SK-N-SH (cell line): ENCODE measurements at regions not wholly inside any gene's neighbourhood (a gene's known extent, or its start where the extent isn't known, plus 50 kb on each side); places are given as distances from the start of the nearest gene placed in this dataset.

Experiments used
- CTCF ChIA-PET: fragments of 300-600, 350-600 bp; formaldehyde crosslinking; extraction: SDS; loops from one replicate; lab custom pipeline; 2021; lab: Yijun Ruan, JAX
- POLR2A ChIA-PET: fragments of 350-600 bp; sonication (Branson Sonifier 250); formaldehyde crosslinking; extraction: SDS; loops from one replicate; lab custom pipeline; 2020; ENCODE audit warnings: antibody characterized with exemption, inconsistent platforms; lab: Yijun Ruan, JAX
- DNase-seq: peaks from one replicate; pipeline ENCODE4 v3.0.0; 2012
- H2AFZ ChIP-seq: fragments of 200-600 bp; sonication (generic); 2 replicates; pipeline ENCODE4 v1.8.1; 2016; ENCODE audit warnings: antibody characterized with exemption, mild to moderate bottlenecking, low read depth
- H3F3A ChIP-seq: fragments of 200-600 bp; sonication (generic); replicated peaks from 2 replicates; pipeline ENCODE3; 2016; ENCODE audit warnings: antibody characterized with exemption, mild to moderate bottlenecking; ENCODE audit not compliant: insufficient read depth
- H3K27ac ChIP-seq, 2 experiments: fragments of 200-500 bp in 1 of 2; fragments of 200-600 bp in 1 of 2; sonication (Bioruptor generic) in 1 of 2; sonication (generic), shearing (Covaris generic) in 1 of 2; 2 replicates each; pipeline versions ENCODE4 v1.5.1 to v1.6.1; 2014 to 2016; ENCODE audit warnings: low read depth in 2 of 2, inconsistent platforms in 1 of 2, low read length in 1 of 2, mild to moderate bottlenecking in 1 of 2, mixed read lengths in 1 of 2
- H3K27me3 ChIP-seq: fragments of 200-600 bp; sonication (generic), shearing (Covaris generic); 2 replicates; pipeline ENCODE4 v1.6.1; 2016; ENCODE audit warnings: mixed run types; ENCODE audit not compliant: insufficient read depth
- H3K36me3 ChIP-seq, 2 experiments: fragments of 200-500 bp in 1 of 2; fragments of 200-600 bp in 1 of 2; sonication (Bioruptor generic) in 1 of 2; sonication (generic) in 1 of 2; replicated peaks in 1 of 2; 2 replicates each; pipeline versions ENCODE3 to v1.5.1; 2014 to 2016; ENCODE audit warnings: low read length in 1 of 2, mild to moderate bottlenecking in 1 of 2; ENCODE audit not compliant: insufficient read depth in 2 of 2, control insufficient read depth in 1 of 2
- H3K4me1 ChIP-seq, 2 experiments: fragments of 200-500 bp in 1 of 2; fragments of 200-600 bp in 1 of 2; sonication (Bioruptor generic) in 1 of 2; sonication (generic), shearing (Covaris generic) in 1 of 2; 2 replicates each; pipeline versions ENCODE4 v1.5.1 to v1.6.1; 2014 to 2016; ENCODE audit warnings: low read depth in 1 of 2, low read length in 1 of 2, mixed run types in 1 of 2; ENCODE audit not compliant: insufficient read depth in 2 of 2, control insufficient read depth in 1 of 2
- H3K4me2 ChIP-seq: fragments of 200-600 bp; sonication (generic), shearing (Covaris generic); 2 replicates; pipeline ENCODE4 v1.6.1; 2017; ENCODE audit warnings: mixed run types
- H3K4me3 ChIP-seq, 2 experiments: fragments of 200-500 bp in 1 of 2; fragments of 200-600 bp in 1 of 2; sonication (Bioruptor generic) in 1 of 2; sonication (generic), shearing (Covaris generic) in 1 of 2; 2 replicates each; pipeline versions ENCODE4 v1.5.1 to v1.8.1; 2014 to 2016; ENCODE audit warnings: low read depth in 2 of 2, inconsistent platforms in 1 of 2, low read length in 1 of 2, mild to moderate bottlenecking in 1 of 2, mixed read lengths in 1 of 2, moderate library complexity in 1 of 2
- H3K79me2 ChIP-seq: fragments of 200-600 bp; sonication (generic); 2 replicates; pipeline ENCODE4 v1.8.1; 2017; ENCODE audit warnings: mild to moderate bottlenecking; ENCODE audit not compliant: insufficient read depth
- H3K9ac ChIP-seq: fragments of 200-600 bp; sonication (generic); 2 replicates; pipeline ENCODE4 v1.6.1; 2017; ENCODE audit warnings: mixed run types
- H3K9me2 ChIP-seq: fragments of 200-600 bp; sonication (generic); 2 replicates; pipeline ENCODE4 v1.6.1; 2017; ENCODE audit warnings: mixed run types
- H3K9me3 ChIP-seq: fragments of 200-600 bp; sonication (generic); 2 replicates; pipeline ENCODE4 v1.6.1; 2017; ENCODE audit warnings: mixed run types, mild to moderate bottlenecking, moderate library complexity
- H4K20me1 ChIP-seq: fragments of 200-600 bp; sonication (generic); 2 replicates; pipeline ENCODE4 v1.6.1; 2017; ENCODE audit warnings: mild to moderate bottlenecking, mixed run types; ENCODE audit not compliant: insufficient read depth
- CHD2 ChIP-seq: fragments of 150-350 bp; IDR thresholded peaks from 2 replicates; pipeline ENCODE4 v1.6.1; 2018; ENCODE audit warnings: low read length; ENCODE audit not compliant: partially characterized antibody
- ELF1 ChIP-seq: IDR thresholded peaks from 2 replicates; pipeline ENCODE4 v1.4.0; 2012
- EZH2phosphoT487 ChIP-seq: fragments of 200-600 bp; sonication (generic); IDR thresholded peaks from 2 replicates; pipeline ENCODE4 v1.6.1; 2017; ENCODE audit warnings: low read depth, mixed run types, mild to moderate bottlenecking, antibody characterized with exemption, moderate library complexity, borderline replicate concordance
- FOSL2 ChIP-seq: IDR thresholded peaks from 2 replicates; pipeline ENCODE4 v1.4.0; 2012; ENCODE audit warnings: low read depth, mild to moderate bottlenecking, moderate library complexity, borderline replicate concordance
- GATA2 ChIP-seq: sonication (generic); formaldehyde crosslinking; IDR thresholded peaks from 2 replicates; pipeline ENCODE4 v1.5.0; 2020; ENCODE audit warnings: mild to moderate bottlenecking, missing genetic modification reagents
- JUND ChIP-seq: IDR thresholded peaks from 2 replicates; pipeline ENCODE4 v1.4.0; 2012
- NFIC ChIP-seq: IDR thresholded peaks from 2 replicates; pipeline ENCODE4 v1.4.0; 2012; ENCODE audit warnings: borderline replicate concordance
- POLR2AphosphoS5 ChIP-seq: IDR thresholded peaks from 2 replicates; pipeline ENCODE4 v1.6.1; 2012; ENCODE audit warnings: low read depth, low read length
- RAD21 ChIP-seq: IDR thresholded peaks from 2 replicates; pipeline ENCODE4 v1.6.1; 2012; ENCODE audit warnings: mild to moderate bottlenecking, low read length
- RCOR1 ChIP-seq: fragments of 150-350 bp; IDR thresholded peaks from 2 replicates; pipeline ENCODE4 v1.6.1; 2017; ENCODE audit warnings: antibody characterized with exemption, low read length
- RFX5 ChIP-seq: IDR thresholded peaks from 2 replicates; pipeline ENCODE4 v1.6.1; 2012; ENCODE audit warnings: mild to moderate bottlenecking, improper control_type of control experiment, low read length
- TAF1 ChIP-seq: IDR thresholded peaks from 2 replicates; pipeline ENCODE4 v1.6.1; 2012; ENCODE audit warnings: low read depth, mild to moderate bottlenecking, low read length, moderate library complexity, borderline replicate concordance
- TCF12 ChIP-seq: IDR thresholded peaks from 2 replicates; pipeline ENCODE4 v1.4.0; 2012
- TEAD4 ChIP-seq: IDR thresholded peaks from 2 replicates; pipeline ENCODE4 v1.4.0; 2012; ENCODE audit warnings: mild to moderate bottlenecking, borderline replicate concordance; ENCODE audit not compliant: insufficient read depth
- WGBS: methylation state at CpG from one replicate; pipeline ENCODE4 v1.1.6; 2017; ENCODE audit warnings: low lambda C conversion rate; 5-methylcytosine and 5-hydroxymethylcytosine counted together
- TF ChIP-seq, protein P1 (sequence below): IDR thresholded peaks from 2 replicates; pipeline ENCODE4; 2012
- TF ChIP-seq, protein P2 (sequence below): fragments of 150-350 bp; IDR thresholded peaks from 2 replicates; pipeline ENCODE4 v1.6.1; 2017; ENCODE audit warnings: antibody characterized with exemption, low read length, low read depth, borderline replicate concordance
- TF ChIP-seq, protein P3 (sequence below): IDR thresholded peaks from 2 replicates; pipeline ENCODE4 v1.4.0; 2012; ENCODE audit warnings: low read depth, borderline replicate concordance
- TF ChIP-seq, protein P4 (sequence below): fragments of 150-350 bp; IDR thresholded peaks from 2 replicates; pipeline ENCODE4 v1.6.1; 2016; ENCODE audit warnings: mild to moderate bottlenecking, low read depth, low read length

DNA sequence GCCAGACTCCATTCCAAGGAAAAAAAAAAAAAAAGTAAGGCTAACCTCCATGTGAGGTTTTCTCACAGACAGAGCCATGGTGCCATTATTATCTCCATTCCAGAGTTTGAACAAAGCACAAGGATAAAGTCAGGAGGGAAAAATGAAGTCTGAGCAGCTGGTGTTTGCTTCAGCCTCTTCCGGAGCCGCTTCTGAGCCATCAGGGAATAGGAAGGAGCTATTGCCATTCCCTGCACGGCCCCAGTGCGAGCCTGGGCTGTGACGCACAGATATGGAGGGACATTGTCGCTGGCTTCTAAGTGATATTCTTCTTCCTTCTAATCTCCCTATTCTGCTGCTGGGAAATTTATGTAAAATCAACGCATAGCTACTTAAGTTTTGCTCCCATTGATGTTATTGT, 69.5 kb upstream of the PIRT start:
- no peak overlapping the region for H3K4me2 ChIP-seq
- H3F3A ChIP-seq: no peaks in the 10 kb centered on the region
- no peaks in the 10 kb centered on the region for H3K4me1 ChIP-seq
- H3K27me3 ChIP-seq: no peaks in the 10 kb centered on the region
- no peaks in the 10 kb centered on the region for H4K20me1 ChIP-seq
- H3K9me2 ChIP-seq: no peaks in the 10 kb centered on the region
- H3K4me3 ChIP-seq: no peak overlapping the region
- H3K9me3 ChIP-seq: no peaks in the 10 kb centered on the region
- no peak for TF ChIP-seq TCF12
- TF ChIP-seq JUND: no peak
- no peak for TF ChIP-seq RFX5
- no peak for TF ChIP-seq POLR2AphosphoS5
- no peak for TF ChIP-seq FOSL2
- TF ChIP-seq, protein P1, sequence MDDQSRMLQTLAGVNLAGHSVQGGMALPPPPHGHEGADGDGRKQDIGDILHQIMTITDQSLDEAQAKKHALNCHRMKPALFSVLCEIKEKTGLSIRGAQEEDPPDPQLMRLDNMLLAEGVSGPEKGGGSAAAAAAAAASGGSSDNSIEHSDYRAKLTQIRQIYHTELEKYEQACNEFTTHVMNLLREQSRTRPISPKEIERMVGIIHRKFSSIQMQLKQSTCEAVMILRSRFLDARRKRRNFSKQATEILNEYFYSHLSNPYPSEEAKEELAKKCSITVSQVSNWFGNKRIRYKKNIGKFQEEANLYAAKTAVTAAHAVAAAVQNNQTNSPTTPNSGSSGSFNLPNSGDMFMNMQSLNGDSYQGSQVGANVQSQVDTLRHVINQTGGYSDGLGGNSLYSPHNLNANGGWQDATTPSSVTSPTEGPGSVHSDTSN: no peak
- TF ChIP-seq NFIC: no peak
- TF ChIP-seq TAF1: no peak
- TF ChIP-seq RCOR1: no peak
- TF ChIP-seq, protein P2, sequence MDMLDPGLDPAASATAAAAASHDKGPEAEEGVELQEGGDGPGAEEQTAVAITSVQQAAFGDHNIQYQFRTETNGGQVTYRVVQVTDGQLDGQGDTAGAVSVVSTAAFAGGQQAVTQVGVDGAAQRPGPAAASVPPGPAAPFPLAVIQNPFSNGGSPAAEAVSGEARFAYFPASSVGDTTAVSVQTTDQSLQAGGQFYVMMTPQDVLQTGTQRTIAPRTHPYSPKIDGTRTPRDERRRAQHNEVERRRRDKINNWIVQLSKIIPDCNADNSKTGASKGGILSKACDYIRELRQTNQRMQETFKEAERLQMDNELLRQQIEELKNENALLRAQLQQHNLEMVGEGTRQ: no peak
- TF ChIP-seq CHD2: no peak
- TF ChIP-seq, protein P3, sequence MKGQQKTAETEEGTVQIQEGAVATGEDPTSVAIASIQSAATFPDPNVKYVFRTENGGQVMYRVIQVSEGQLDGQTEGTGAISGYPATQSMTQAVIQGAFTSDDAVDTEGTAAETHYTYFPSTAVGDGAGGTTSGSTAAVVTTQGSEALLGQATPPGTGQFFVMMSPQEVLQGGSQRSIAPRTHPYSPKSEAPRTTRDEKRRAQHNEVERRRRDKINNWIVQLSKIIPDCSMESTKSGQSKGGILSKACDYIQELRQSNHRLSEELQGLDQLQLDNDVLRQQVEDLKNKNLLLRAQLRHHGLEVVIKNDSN: no peak
- TF ChIP-seq EZH2phosphoT487: no peak
- no peak for TF ChIP-seq TEAD4
- no peak for TF ChIP-seq GATA2 (CRISPR knock-in tag)
- TF ChIP-seq, protein P4, sequence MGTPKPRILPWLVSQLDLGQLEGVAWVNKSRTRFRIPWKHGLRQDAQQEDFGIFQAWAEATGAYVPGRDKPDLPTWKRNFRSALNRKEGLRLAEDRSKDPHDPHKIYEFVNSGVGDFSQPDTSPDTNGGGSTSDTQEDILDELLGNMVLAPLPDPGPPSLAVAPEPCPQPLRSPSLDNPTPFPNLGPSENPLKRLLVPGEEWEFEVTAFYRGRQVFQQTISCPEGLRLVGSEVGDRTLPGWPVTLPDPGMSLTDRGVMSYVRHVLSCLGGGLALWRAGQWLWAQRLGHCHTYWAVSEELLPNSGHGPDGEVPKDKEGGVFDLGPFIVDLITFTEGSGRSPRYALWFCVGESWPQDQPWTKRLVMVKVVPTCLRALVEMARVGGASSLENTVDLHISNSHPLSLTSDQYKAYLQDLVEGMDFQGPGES: no peak
- no peak for TF ChIP-seq RAD21
- TF ChIP-seq ELF1: no peak
- H2AFZ ChIP-seq: no peak overlapping the region
- 27% methylated on average over 7 of the region's 7 CpGs for WGBS
- ChIA-PET CTCF (no interaction called here), POLR2A (no interaction called here)
- no peaks in the 10 kb centered on the region for H3K79me2 ChIP-seq
- no peak overlapping the region for H3K9ac ChIP-seq
- no peak for DNase-seq
- H3K36me3 ChIP-seq: no peaks in the 10 kb centered on the region
- no peak overlapping the region for H3K27ac ChIP-seq
